PC-3 (cell line): ENCODE measurements at regions not wholly inside any gene's neighbourhood (a gene's known extent, or its start where the extent isn't known, plus 50 kb on each side); places are given as distances from the start of the nearest gene placed in this dataset.

Source experiments
- EZH2 ChIP-seq: fragments of 300-600 bp; sonication (generic); IDR thresholded peaks from one replicate; pipeline ENCODE4 v1.6.1; 2017; ENCODE audit warnings: antibody characterized with exemption, mild to moderate bottlenecking, low read length; ENCODE audit not compliant: unreplicated experiment
- TF ChIP-seq, protein P1 (sequence below): fragments of 300-600 bp; sonication (generic); conservative IDR thresholded peaks from 2 replicates; pipeline ENCODE4 v1.5.1; 2017; ENCODE audit warnings: antibody characterized with exemption, low read depth, mild to moderate bottlenecking, low read length

DNA sequence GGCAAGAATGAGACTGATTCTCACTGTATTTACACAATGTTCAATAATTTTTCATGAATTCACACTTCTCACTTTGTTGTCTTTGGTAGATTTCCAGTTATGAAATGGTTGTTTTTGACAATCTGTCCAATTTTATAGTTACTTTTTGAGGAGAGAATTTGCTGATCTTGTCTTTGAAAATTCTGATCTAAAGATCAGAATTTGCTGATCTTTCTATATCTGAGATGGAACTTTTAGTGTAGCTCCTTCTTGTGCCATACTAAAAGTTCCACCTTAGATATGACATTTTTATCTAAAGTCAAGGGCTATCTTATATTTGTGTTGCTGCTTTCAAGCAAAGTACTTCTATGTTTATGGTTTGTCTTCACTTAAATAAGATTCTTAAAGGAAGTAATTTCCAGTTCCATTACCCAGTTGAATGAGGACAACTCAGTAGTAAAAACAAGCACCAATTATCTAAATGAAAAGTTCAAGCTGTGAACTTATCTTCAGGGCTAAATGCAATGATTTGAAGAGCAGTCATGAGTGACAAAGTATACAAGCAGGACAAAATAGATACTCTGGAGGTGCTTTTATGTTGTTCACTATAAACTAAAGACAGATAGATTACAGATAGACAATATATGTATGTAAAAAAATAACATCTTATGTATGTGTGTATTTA is 76.4 kb upstream of the FOXG1 start:
- TF ChIP-seq EZH2: no peak
- TF ChIP-seq, protein P1, sequence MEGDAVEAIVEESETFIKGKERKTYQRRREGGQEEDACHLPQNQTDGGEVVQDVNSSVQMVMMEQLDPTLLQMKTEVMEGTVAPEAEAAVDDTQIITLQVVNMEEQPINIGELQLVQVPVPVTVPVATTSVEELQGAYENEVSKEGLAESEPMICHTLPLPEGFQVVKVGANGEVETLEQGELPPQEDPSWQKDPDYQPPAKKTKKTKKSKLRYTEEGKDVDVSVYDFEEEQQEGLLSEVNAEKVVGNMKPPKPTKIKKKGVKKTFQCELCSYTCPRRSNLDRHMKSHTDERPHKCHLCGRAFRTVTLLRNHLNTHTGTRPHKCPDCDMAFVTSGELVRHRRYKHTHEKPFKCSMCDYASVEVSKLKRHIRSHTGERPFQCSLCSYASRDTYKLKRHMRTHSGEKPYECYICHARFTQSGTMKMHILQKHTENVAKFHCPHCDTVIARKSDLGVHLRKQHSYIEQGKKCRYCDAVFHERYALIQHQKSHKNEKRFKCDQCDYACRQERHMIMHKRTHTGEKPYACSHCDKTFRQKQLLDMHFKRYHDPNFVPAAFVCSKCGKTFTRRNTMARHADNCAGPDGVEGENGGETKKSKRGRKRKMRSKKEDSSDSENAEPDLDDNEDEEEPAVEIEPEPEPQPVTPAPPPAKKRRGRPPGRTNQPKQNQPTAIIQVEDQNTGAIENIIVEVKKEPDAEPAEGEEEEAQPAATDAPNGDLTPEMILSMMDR: no peak
